Thoracic aorta (tissue), 2 donors: ENCODE measurements at regions not wholly inside any gene's neighbourhood (a gene's known extent, or its start where the extent isn't known, plus 50 kb on each side); places are given as distances from the start of the nearest gene placed in this dataset.

Experiments
- ATAC-seq: fragments of 150-250 bp; one replicate; pipeline ENCODE4 v1.8.0; 2017; ENCODE audit warnings: low read depth; ENCODE audit not compliant: insufficient number of reproducible peaks, low FRiP score
- DNase-seq: peaks from one replicate; pipeline ENCODE4 v3.0.0-alpha.2; 2020; ENCODE audit warnings: low spot score
- H3K27ac ChIP-seq, 2 donors: fragments of 200-600 bp; sonication (generic); 1 replicate in 1 of 2; 2 replicates in 1 of 2; pipeline ENCODE4 v1.5.1; 2016; ENCODE audit warnings: mild to moderate bottlenecking in 2 of 2, moderate library complexity in 2 of 2
- H3K27me3 ChIP-seq: fragments of 200-600 bp; sonication (generic); replicated peaks from 2 replicates; pipeline ENCODE4 v1.6.0; 2016; ENCODE audit warnings: mild to moderate bottlenecking; ENCODE audit not compliant: insufficient read depth
- H3K36me3 ChIP-seq: fragments of 200-600 bp; sonication (generic); one replicate; pipeline ENCODE4 v1.5.1; 2016
- H3K4me1 ChIP-seq, 2 donors: fragments of 200-600 bp; sonication (generic); 1 replicate in 1 of 2; 2 replicates in 1 of 2; pipeline versions ENCODE4 v1.5.1 to v1.6.0; 2016; ENCODE audit warnings: low read depth in 2 of 2, mild to moderate bottlenecking in 1 of 2; ENCODE audit not compliant: control insufficient read depth in 1 of 2
- H3K4me3 ChIP-seq: fragments of 200-600 bp; sonication (generic); 2 replicates; pipeline ENCODE4 v1.5.1; 2016; ENCODE audit warnings: mild to moderate bottlenecking
- H3K9me3 ChIP-seq: fragments of 200-600 bp; sonication (generic); 2 replicates; pipeline ENCODE4 v1.5.1; 2016
- TF ChIP-seq, protein P1 (sequence below): fragments of 200-600 bp; sonication (generic); IDR thresholded peaks from one replicate; pipeline ENCODE4 v1.5.1; 2019; ENCODE audit warnings: antibody characterized with exemption

DNA sequence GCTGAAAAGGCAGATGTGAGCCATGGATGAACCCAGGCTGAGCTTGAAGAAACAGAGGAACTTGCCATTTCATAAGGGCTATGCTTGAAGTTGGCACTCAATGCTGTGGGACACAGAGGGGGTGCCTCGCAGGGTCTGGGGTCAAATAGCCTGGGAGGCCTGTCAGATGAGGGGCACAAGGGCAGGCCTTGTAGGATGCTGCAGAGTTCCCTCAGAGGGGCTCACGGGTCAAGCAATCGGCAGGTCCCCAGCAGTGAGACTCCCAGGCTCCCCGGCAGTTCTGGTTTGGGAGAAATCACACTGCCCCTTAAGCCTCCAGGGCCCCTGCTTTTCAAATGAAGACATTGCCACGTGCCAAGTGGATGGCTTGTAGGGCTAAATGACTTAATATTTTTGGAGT is 116.7 kb upstream of the GRIK3 start:
- no peak for DNase-seq
- H3K27me3 ChIP-seq, result no peaks in the 10 kb centered on the region
- H3K9me3 ChIP-seq, result no peaks in the 10 kb centered on the region
- no peaks in the 10 kb centered on the region for H3K36me3 ChIP-seq
- no peak for ATAC-seq
- no peak overlapping the region for H3K27ac ChIP-seq
- no peak overlapping the region for H3K4me3 ChIP-seq
- TF ChIP-seq, protein P1, sequence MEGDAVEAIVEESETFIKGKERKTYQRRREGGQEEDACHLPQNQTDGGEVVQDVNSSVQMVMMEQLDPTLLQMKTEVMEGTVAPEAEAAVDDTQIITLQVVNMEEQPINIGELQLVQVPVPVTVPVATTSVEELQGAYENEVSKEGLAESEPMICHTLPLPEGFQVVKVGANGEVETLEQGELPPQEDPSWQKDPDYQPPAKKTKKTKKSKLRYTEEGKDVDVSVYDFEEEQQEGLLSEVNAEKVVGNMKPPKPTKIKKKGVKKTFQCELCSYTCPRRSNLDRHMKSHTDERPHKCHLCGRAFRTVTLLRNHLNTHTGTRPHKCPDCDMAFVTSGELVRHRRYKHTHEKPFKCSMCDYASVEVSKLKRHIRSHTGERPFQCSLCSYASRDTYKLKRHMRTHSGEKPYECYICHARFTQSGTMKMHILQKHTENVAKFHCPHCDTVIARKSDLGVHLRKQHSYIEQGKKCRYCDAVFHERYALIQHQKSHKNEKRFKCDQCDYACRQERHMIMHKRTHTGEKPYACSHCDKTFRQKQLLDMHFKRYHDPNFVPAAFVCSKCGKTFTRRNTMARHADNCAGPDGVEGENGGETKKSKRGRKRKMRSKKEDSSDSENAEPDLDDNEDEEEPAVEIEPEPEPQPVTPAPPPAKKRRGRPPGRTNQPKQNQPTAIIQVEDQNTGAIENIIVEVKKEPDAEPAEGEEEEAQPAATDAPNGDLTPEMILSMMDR, result no peak
- no peaks in the 10 kb centered on the region for H3K4me1 ChIP-seq

DNA sequence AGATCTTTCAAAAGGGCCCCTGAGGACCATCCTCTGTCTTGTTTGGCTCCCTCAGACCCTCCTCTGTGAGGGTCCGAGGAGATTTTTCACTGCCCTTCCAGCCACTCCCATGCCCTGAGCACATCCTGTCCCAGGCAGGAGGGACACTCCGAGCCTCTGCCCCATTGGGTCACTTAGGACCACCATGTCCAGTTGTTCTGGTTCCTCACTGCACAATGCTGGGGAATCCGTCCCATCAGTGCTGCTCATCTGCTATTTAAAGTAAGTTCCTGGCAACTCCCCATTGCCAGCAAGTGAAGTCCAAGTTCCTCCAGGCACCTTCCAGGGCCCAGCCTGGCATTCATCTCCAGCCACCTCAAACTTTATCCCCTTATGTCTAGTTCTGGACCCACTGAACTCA is 117.5 kb upstream of the GRIK3 start:
- no peaks in the 10 kb centered on the region for H3K36me3 ChIP-seq
- TF ChIP-seq, protein P1, result no peak
- H3K4me3 ChIP-seq, result no peak overlapping the region
- no peak overlapping the region for H3K27ac ChIP-seq
- DNase-seq (no peak), ATAC-seq (no peak)
- no peaks in the 10 kb centered on the region for H3K9me3 ChIP-seq
- no peaks in the 10 kb centered on the region for H3K4me1 ChIP-seq
- no peaks in the 10 kb centered on the region for H3K27me3 ChIP-seq

- ATAC-seq (no peak), DNase-seq (no peak)
- TF ChIP-seq, protein P1, result no peak
- Histone ChIP-seq H3K27me3 (no peaks in the 10 kb centered on the region), H3K4me3 (no peak overlapping the region), H3K36me3 (no peaks in the 10 kb centered on the region), H3K9me3 (no peaks in the 10 kb centered on the region), H3K27ac (no peak overlapping the region), H3K4me1 (no peaks in the 10 kb centered on the region)
These were observed 118.2 kb upstream of the GRIK3 start for GRCh38 chr1:37152491-37152890.

GRCh38 chr1:37153116-37154100 is 119.1 kb upstream of the GRIK3 start:
- no peaks in the 10 kb centered on the region for H3K4me1 ChIP-seq
- no peaks in the 10 kb centered on the region for H3K36me3 ChIP-seq
- DNase-seq (no peak), ATAC-seq (no peak)
- no peak overlapping the region for H3K4me3 ChIP-seq
- TF ChIP-seq, protein P1, result no peak
- H3K27ac ChIP-seq, result no peak overlapping the region
- H3K27me3 ChIP-seq, result no peaks in the 10 kb centered on the region
- no peaks in the 10 kb centered on the region for H3K9me3 ChIP-seq

DNA sequence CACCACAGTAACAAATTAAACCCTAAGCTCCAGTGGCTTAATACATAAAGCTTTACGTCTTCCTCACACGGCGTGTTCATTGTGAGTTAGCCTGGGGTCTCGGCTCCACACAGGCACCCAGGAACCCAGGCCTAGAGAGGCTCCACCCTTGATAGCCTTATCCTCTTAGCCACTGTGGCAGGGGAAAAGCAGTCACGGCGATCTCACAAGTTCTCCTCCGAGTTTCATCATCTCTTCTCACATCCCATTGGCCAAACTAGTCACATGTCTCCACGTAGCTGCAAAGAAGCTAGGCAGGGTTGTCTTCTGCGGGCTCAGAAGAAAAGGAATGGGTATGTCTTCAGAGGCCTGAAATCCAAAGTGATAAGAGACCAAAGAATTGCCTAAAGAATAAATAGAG is 122.3 kb upstream of the GRIK3 start:
- TF ChIP-seq, protein P1, result no peak
- ATAC-seq (no peak), DNase-seq (no peak)
- no peaks in the 10 kb centered on the region for H3K4me1 ChIP-seq
- H3K27me3 ChIP-seq, result no peaks in the 10 kb centered on the region
- H3K27ac ChIP-seq, result no peak overlapping the region
- H3K4me3 ChIP-seq, result no peak overlapping the region
- no peaks in the 10 kb centered on the region for H3K9me3 ChIP-seq
- H3K36me3 ChIP-seq, result no peaks in the 10 kb centered on the region
